Stomach (tissue), 4 donors: ENCODE measurements at regions not wholly inside any gene's neighbourhood (a gene's known extent, or its start where the extent isn't known, plus 50 kb on each side); places are given as distances from the start of the nearest gene placed in this dataset.

ENCODE experiments used
- EP300 ChIP-seq: sonication (generic); formaldehyde crosslinking; IDR thresholded peaks from one replicate; pipeline ENCODE4 v1.6.1; 2017; ENCODE audit warnings: antibody characterized with exemption
- POLR2A ChIP-seq, 4 donors: fragments of 450-650 bp; IDR thresholded peaks; one replicate each; pipeline ENCODE4 v1.6.1; 2016; ENCODE audit warnings: antibody characterized with exemption in 4 of 4, control low read depth in 2 of 4, mild to moderate bottlenecking in 1 of 4, moderate library complexity in 1 of 4
- POLR2AphosphoS5 ChIP-seq, 3 donors: sonication (generic); formaldehyde crosslinking; IDR thresholded peaks; one replicate each; pipeline ENCODE4 v1.6.1; 2016; ENCODE audit warnings: antibody characterized with exemption in 3 of 3
- TF ChIP-seq, protein P1 (sequence below), 7 experiments: fragments of 450-650 bp in 4 of 7; fragments of 200-600 bp in 3 of 7; sonication (generic) in 3 of 7; IDR thresholded peaks; one replicate each; pipeline ENCODE4 v1.5.1; 2016 to 2019; ENCODE audit warnings: antibody characterized with exemption in 7 of 7, control low read depth in 2 of 7, mild to moderate bottlenecking in 1 of 7

DNA sequence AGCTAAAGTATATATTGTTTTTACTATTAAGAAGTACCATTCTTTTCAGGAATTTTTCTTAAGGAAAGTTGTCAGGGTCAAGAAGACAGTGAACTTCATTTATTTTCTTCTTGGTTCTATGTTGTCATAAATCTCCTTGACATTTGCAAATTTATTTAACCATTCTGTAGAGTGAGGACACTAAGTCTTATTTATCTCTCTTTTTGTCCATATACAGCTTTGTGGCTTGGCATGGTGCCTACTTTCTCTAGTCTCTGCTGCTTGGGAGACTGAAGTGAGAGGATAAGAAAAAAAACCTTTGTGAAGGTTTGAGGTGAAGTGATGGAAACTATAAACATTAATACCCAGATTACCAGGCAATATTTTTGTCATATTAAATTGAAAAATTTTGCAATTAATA, 1389.4 kb downstream of the SUCLG1 start:
- TF ChIP-seq, protein P1, sequence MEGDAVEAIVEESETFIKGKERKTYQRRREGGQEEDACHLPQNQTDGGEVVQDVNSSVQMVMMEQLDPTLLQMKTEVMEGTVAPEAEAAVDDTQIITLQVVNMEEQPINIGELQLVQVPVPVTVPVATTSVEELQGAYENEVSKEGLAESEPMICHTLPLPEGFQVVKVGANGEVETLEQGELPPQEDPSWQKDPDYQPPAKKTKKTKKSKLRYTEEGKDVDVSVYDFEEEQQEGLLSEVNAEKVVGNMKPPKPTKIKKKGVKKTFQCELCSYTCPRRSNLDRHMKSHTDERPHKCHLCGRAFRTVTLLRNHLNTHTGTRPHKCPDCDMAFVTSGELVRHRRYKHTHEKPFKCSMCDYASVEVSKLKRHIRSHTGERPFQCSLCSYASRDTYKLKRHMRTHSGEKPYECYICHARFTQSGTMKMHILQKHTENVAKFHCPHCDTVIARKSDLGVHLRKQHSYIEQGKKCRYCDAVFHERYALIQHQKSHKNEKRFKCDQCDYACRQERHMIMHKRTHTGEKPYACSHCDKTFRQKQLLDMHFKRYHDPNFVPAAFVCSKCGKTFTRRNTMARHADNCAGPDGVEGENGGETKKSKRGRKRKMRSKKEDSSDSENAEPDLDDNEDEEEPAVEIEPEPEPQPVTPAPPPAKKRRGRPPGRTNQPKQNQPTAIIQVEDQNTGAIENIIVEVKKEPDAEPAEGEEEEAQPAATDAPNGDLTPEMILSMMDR (IDR thresholded peaks at IDR 0.05), result no peak
- TF ChIP-seq POLR2A (IDR thresholded peaks at IDR 0.05) (no peak), POLR2AphosphoS5 (IDR thresholded peaks at IDR 0.05) (no peak), EP300 (no peak)
